ENCODE measurements at regions not wholly inside any gene's neighbourhood (a gene's known extent, or its start where the extent isn't known, plus 50 kb on each side); places are given as distances from the start of the nearest gene placed in this dataset.

DNA sequence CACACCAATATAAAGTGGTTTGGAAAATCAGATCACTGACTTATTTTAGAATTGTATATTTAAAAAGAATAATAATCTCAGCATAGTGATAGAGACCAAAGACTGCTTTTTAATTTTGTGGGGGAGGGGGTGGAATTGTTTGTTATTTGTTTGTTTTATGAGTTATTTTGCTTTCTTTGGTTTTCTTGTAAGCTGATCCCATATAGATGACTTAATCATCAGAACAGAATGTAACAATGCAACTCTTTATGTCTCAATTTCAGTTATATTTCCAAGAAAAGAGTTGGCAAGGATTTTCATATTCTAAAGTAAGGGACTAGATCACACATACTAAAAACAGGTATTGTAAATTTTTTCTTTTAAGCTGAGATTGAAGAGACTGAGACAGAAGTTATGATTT lies 984.9 kb downstream of the TLE4 start:
- TF ChIP-seq, protein P1, sequence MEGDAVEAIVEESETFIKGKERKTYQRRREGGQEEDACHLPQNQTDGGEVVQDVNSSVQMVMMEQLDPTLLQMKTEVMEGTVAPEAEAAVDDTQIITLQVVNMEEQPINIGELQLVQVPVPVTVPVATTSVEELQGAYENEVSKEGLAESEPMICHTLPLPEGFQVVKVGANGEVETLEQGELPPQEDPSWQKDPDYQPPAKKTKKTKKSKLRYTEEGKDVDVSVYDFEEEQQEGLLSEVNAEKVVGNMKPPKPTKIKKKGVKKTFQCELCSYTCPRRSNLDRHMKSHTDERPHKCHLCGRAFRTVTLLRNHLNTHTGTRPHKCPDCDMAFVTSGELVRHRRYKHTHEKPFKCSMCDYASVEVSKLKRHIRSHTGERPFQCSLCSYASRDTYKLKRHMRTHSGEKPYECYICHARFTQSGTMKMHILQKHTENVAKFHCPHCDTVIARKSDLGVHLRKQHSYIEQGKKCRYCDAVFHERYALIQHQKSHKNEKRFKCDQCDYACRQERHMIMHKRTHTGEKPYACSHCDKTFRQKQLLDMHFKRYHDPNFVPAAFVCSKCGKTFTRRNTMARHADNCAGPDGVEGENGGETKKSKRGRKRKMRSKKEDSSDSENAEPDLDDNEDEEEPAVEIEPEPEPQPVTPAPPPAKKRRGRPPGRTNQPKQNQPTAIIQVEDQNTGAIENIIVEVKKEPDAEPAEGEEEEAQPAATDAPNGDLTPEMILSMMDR (IDR thresholded peaks at IDR 0.05; ENCODE audit: poor library complexity): no peak
- TF ChIP-seq EZH2 (IDR thresholded peaks at IDR 0.05; ENCODE audit: borderline replicate concordance): no peak
- no peak for TF ChIP-seq EZH2phosphoT487 (IDR thresholded peaks at IDR 0.05; ENCODE audit: low read depth, severe bottlenecking, unreplicated experiment)

All from hepatocyte (in vitro differentiated cells).